HG03520 (cell line): ENCODE measurements at regions not wholly inside any gene's neighbourhood (a gene's known extent, or its start where the extent isn't known, plus 50 kb on each side); places are given as distances from the start of the nearest gene placed in this dataset.
"Not testable (repeated sequence)": the region's sequence is repeated elsewhere in the genome, so short reads cannot be mapped to it uniquely, and the experiment has no call there.

ENCODE experiments used
- ATAC-seq: cut with Tn5 transposase; IDR thresholded peaks from one replicate; pipeline ENCODE4 v1.9.1; 2021; ENCODE audit warnings: mild to moderate bottlenecking, moderate library complexity; ENCODE audit not compliant: unreplicated experiment

- not testable (repeated sequence) for ATAC-seq
Measured at GRCh38 chr2:66632882-66633281, 198.0 kb downstream of the MEIS1 start.

DNA sequence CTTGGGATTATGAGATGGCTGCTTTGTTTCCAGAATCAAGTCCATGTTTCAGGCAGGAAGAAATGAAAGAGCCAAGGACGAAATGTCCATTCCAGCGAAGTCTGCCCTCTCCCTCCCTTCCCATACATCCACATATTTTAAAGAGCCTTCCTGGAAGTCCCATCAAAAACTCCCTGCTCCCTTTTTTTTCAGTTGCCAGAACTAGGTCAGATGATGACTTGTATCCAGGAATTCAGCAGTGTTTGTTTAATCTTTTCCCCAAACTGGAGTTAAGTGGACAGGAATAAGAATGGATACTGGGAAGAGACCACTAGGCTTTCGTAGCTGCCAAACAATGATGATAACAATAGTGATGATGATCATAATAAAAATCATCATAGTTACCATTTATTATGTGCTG is 198.7 kb downstream of the MEIS1 start:
- no peak for ATAC-seq

- ATAC-seq: no peak
Measured at GRCh38 chr2:66634784-66635183, 199.9 kb downstream of the MEIS1 start.

DNA sequence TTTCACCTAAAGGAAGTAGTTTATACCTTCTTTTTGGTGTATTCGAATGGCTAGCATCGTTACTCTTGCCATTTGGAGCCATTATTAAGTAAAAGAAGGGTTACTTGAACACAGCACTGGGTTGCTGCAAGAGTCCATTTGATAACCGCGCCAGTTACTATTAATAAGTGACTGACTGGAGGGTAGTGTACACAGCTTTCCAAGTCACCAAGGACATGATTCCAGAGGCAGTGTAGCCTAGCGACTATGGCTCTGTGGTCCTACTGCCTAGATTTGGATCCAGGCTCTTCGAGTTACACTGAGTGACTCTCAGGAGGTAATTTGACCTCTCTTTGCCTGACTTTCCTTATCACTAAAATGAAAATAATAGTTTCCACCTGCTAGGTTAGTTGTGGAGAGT is 206.8 kb downstream of the MEIS1 start:
- no peak for ATAC-seq

GRCh38 chr2:66648081-66648480 is 213.2 kb downstream of the MEIS1 start:
- ATAC-seq: not testable (repeated sequence)

DNA sequence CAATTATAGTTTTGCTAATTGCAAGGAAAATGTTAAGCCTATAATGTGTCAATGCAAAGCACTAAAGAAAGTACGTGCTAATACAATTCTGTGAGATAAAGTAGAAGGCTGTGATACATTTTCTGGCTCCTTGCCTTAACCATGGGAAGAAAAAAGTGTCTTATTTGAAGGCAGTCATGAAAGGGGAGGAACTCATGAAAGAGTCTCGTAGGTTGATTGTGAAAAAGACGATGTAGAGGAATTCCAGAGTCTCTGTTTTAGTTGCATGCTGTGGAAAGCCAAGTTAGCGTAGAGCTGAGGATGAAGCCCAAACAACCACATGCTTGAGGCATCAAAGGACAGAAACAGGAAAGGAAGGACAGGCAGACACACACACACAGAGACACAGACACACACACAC is 214.1 kb downstream of the MEIS1 start:
- ATAC-seq: no peak

DNA sequence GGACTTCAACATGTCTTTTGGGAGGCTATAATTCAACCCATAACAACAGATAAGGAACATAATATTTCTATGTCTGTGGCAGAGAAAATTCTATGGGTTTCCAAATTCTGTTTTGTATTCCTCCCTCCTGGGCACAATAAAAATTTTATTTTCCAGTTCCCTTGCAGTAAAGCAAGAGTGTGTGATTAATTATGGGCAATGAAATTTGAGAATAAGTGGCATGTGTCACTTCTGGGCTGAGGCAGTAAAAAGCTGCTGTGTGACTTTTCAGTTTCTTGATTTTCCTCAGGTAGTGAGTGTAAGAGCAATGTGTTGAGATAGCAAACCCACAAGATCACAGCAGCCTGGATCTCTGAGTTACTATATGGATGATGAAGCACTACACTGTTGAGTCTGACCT is 216.4 kb downstream of the MEIS1 start:
- ATAC-seq: no peak

DNA sequence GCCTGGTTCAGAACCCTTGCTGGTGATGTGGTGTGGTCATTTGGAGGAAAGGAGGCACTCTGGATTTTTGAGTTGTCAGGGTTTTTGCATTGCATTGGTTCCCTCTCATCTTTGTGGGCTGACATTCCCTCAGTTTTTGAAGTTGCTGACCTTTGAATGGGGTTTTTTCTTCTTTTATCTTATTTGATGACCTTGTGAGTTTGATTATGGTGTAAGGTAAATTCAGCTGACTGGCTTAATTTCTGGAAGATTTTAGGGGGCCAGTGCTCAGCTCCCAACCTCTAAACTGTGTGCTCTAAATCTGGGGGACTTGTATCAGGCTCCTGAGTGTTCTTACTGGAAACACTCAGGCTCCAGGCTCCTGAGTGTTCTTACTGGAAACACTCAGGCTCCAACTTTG is 225.9 kb downstream of the MEIS1 start:
- ATAC-seq: no peak

DNA sequence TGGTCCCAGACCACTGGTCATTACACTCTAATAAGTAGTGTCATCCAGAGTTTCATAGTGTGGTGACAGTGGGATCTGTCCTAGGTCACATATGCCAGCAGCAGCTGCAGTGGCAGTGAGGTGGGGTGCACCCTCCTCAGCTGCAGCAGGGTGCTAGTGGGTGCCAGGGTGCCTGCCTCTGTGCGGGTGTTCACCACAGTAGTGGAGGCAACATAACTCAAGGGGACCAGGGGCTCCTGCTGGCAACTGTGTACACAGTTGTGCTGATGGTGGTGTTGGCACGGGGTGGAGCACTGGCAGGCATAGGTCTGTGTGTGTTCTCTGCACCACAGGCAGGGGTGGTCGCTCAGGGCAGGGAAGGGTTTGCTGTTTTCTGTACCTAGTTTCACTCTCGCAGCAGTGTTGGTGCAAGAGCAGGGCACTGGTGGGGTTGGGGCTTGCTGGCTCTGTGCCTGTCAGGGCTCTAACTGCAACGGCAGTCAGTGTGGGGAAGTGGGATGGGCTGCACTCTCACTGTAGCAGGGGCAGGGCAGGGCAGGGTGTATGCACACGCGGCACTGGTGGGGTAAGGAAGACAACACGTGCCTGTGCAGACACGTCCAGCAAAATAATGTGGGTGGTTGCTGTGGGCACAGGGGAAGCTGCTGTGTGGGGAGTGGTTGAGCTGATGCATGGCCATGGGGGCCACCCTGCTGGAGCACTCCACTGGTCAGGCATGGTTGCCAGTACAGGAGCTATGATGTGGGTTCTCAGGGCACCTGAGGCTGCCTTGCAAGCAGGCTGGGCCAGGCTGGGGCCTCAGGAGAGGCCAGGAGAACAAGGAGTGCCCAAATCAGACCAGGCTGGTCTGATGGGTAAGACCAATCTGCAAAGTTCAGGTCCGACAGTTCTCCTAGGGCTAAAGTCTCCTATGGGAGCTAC is 226.6 kb downstream of the MEIS1 start:
- no peak for ATAC-seq

DNA sequence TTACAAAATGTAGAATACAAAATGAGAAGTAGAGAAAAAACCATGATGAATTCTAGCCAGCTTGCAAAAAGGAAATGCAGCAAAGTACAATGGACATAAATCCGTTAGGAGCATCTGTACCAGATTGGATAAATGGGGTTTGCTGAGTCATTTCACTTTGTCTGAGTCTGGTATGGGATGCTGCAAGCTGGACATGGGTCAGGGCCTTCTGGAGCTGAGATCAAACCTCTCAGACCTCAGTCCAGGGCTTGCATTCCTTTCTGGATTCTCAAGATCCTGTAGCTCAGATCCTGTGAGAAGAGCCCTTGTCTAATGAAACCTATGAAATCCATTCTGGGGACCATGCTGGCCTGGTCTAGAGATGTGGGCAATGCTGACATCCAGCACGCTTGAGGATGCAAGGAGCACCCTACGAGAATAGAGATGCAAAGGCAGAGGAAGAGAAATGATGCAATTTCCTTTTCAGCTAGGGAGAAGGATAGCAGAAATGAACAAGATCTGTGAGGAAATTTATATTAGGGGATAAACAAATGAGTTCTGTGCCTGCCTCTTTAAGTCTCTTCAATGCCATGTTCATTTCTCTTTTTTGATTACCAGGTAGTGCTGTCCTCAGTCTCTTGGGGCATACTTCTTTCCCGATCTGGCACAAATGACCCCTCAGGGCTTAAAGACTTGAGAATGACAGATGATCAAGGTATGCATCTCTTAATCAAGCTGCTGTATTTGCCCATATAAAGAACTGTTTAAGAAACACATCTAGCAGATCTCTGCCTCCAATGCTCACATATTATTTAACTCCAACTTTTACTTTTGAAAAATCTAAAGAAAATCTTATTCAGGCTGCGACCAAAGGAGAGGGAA is 230.4 kb downstream of the MEIS1 start:
- ATAC-seq: no peak

DNA sequence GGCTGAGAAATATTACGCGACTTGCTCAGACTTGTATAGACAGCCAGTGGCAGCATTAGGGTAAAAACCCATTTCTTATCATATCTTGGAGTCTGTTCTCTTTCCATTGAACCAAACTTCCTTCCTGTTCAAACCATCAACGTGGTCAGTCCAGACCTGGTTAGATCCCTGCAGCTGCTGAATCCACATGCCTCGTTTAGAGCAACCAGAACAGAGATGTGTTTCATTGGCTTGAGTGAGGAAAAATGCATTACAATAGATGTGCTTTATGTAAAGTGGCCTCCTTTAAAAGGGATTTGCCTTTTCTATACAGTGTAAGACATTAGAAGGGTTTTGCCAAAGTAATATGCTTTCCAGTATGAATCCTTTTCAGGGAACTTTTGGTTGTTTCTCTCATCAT is 232.4 kb downstream of the MEIS1 start:
- no peak for ATAC-seq

DNA sequence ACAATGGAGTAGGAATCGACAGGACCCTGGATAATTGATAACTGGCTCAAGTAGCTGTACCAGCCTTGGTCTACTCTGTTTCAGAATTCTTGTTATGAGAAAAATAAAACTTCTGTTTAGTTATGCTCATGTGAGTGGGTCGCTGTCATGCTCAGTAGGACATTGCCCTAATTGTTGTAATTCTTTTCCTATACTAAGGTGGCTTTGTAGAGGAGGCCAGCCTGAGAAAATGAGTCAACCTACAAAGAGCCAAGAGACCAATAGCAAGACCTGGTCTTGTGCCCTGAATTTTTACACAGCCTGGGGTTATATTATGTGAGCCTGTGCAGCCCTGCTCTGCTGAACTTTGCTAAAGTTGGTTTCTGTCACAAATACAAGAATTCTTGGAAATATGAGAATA is 238.4 kb downstream of the MEIS1 start:
- ATAC-seq: no peak

GRCh38 chr2:66674087-66674486 is 239.2 kb downstream of the MEIS1 start:
- no peak for ATAC-seq

- no peak for ATAC-seq
Measured at GRCh38 chr2:66675591-66675990, 240.7 kb downstream of the MEIS1 start.

GRCh38 chr2:66679442-66679841 is 244.5 kb downstream of the MEIS1 start:
- ATAC-seq: no peak

GRCh38 chr2:66682476-66682875 is 247.6 kb downstream of the MEIS1 start:
- ATAC-seq: no peak

DNA sequence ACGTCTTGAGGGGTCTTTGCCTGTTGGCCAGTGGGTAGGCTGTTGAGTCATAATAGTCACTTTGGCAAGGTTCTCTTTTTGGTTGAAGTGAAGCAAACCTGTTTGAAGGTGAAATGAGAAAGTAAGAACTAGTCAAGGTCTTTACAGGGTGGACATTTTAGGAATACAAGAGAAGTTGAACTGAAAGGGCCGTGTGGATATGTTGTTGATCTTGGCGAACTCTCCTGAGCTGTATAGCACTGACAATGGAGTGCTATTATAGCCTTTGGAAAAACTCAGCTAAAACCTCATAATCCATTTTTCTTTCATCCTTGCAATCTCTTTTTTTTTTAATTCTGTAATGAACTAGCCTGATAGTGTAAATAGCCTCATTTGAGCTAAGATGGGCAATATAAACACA is 248.1 kb downstream of the MEIS1 start:
- no peak for ATAC-seq

DNA sequence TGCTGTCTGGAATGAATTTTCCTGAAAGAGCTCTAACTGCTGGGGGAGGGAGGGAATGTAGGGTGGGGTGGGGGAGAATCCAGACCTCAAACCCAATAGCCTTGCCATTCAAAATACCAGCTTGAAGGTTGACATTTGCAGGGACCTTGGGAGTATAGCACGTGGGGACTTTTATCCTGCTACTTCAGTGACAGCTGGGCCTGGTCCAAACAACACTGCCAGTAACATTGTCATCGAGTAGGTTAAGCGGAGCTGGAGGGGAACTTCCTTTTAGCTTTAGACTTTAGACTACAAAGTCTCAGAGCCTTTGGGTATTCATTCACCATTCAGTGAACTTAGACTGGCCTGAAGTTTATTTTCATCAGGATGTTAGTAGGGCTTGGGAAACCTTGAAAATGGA is 248.7 kb downstream of the MEIS1 start:
- ATAC-seq: no peak

- no peak for ATAC-seq
Measured at GRCh38 chr2:66684289-66684688, 249.4 kb downstream of the MEIS1 start.

DNA sequence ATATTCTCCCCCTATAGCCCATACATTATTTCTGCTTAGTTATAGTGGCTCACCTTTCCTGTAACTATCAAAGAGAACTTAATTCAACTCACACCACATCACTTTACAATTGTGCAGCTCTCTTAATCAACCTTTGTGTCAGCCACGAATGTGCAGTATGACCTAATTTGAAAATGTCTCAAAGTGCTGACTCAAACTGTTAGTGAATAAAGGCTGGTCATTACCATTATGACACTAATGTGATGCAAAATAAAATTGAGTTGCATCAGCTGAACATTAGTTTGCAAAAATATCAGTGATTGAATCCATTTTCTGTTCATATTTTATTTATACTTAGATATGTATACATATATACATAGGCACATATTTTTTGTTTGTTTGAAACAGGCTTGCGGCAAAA is 251.8 kb downstream of the MEIS1 start:
- ATAC-seq: no peak

- no peak for ATAC-seq
Measured at GRCh38 chr2:66688951-66689350, 254.0 kb downstream of the MEIS1 start.

GRCh38 chr2:66689456-66690051 is 254.6 kb downstream of the MEIS1 start:
- no peak for ATAC-seq
